H9 (cell line): ENCODE measurements at regions not wholly inside any gene's neighbourhood (a gene's known extent, or its start where the extent isn't known, plus 50 kb on each side); places are given as distances from the start of the nearest gene placed in this dataset.

Experiments
- DNase-seq: peaks from one replicate; pipeline ENCODE4 v3.0.0-alpha.2; 2017
- H2AFZ ChIP-seq: one replicate; pipeline ENCODE4 v1.6.1; 2013; ENCODE audit warnings: mild to moderate bottlenecking, low read length, control low read depth, moderate library complexity
- H2AK5ac ChIP-seq: 2 replicates; pipeline ENCODE4 v1.6.1; 2013; ENCODE audit warnings: low read length, control low read depth, mixed read lengths; ENCODE audit not compliant: insufficient read length
- H2BK120ac ChIP-seq: one replicate; pipeline ENCODE4 v1.6.1; 2013; ENCODE audit warnings: low read depth, mild to moderate bottlenecking, low read length, control low read depth, inconsistent platforms; ENCODE audit not compliant: poor library complexity, severe bottlenecking
- H2BK12ac ChIP-seq: 2 replicates; pipeline ENCODE4 v1.6.1; 2013; ENCODE audit warnings: low read length, control low read depth, mixed read lengths, low read depth; ENCODE audit not compliant: insufficient read length
- H2BK15ac ChIP-seq: 2 replicates; pipeline ENCODE4 v1.6.1; 2013; ENCODE audit warnings: low read depth, low read length, control low read depth
- H2BK20ac ChIP-seq: one replicate; pipeline ENCODE4 v1.6.1; 2013; ENCODE audit warnings: low read depth, mild to moderate bottlenecking, low read length, control low read depth, inconsistent platforms; ENCODE audit not compliant: poor library complexity, severe bottlenecking
- H2BK5ac ChIP-seq: 2 replicates; pipeline ENCODE4 v1.6.1; 2013; ENCODE audit warnings: low read length, control low read depth, mixed read lengths; ENCODE audit not compliant: insufficient read length
- H3K14ac ChIP-seq: 2 replicates; pipeline ENCODE4 v1.6.1; 2013; ENCODE audit warnings: low read length, control low read depth; ENCODE audit not compliant: insufficient read depth
- H3K18ac ChIP-seq: 2 replicates; pipeline ENCODE4 v1.6.1; 2013; ENCODE audit warnings: low read depth, mild to moderate bottlenecking, mixed read lengths, low read length, control low read depth; ENCODE audit not compliant: insufficient read length
- H3K23ac ChIP-seq: 2 replicates; pipeline ENCODE4 v1.6.1; 2013; ENCODE audit warnings: low read length, control low read depth, mixed read lengths, low read depth; ENCODE audit not compliant: insufficient read length
- H3K23me2 ChIP-seq: 2 replicates; pipeline ENCODE4 v1.6.1; 2013; ENCODE audit warnings: low read depth, mild to moderate bottlenecking, mixed read lengths, low read length, control low read depth; ENCODE audit not compliant: insufficient read length, poor library complexity, severe bottlenecking
- H3K27ac ChIP-seq: 2 replicates; pipeline ENCODE4 v1.5.1; 2013; ENCODE audit warnings: low read length, control low read depth, mixed read lengths, low read depth; ENCODE audit not compliant: insufficient read length
- H3K27me3 ChIP-seq: 2 replicates; pipeline ENCODE4 v1.6.1; 2013; ENCODE audit warnings: low read length, control low read depth, inconsistent platforms; ENCODE audit not compliant: insufficient read depth
- H3K4ac ChIP-seq: 2 replicates; pipeline ENCODE4 v1.6.1; 2013; ENCODE audit warnings: low read depth, mild to moderate bottlenecking, control low read depth, inconsistent platforms, low read length, moderate library complexity
- H3K4me1 ChIP-seq: 2 replicates; pipeline ENCODE4 v1.6.1; 2013; ENCODE audit warnings: low read length, control low read depth, inconsistent platforms; ENCODE audit not compliant: insufficient read depth
- H3K4me2 ChIP-seq: 2 replicates; pipeline ENCODE4 v1.6.1; 2013; ENCODE audit warnings: low read length, control low read depth, mixed read lengths; ENCODE audit not compliant: insufficient read length, insufficient read depth
- H3K56ac ChIP-seq: 2 replicates; pipeline ENCODE4 v1.6.1; 2013; ENCODE audit warnings: low read depth, mild to moderate bottlenecking, mixed read lengths, low read length, control low read depth; ENCODE audit not compliant: insufficient read length
- H3K79me1 ChIP-seq: 2 replicates; pipeline ENCODE4 v1.6.1; 2013; ENCODE audit warnings: low read depth, mild to moderate bottlenecking, moderate library complexity, low read length, control low read depth, inconsistent platforms; ENCODE audit not compliant: insufficient read depth, poor library complexity, severe bottlenecking
- H3K79me2 ChIP-seq: 2 replicates; pipeline ENCODE4 v1.6.1; 2013; ENCODE audit warnings: low read length, control low read depth, inconsistent platforms; ENCODE audit not compliant: insufficient read depth
- H3K9ac ChIP-seq: 2 replicates; pipeline ENCODE4 v1.6.1; 2013; ENCODE audit warnings: low read length, control low read depth, mixed read lengths; ENCODE audit not compliant: insufficient read length; ENCODE audit errors: extremely low read depth
- H3K9me3 ChIP-seq: one replicate; pipeline ENCODE4 v1.6.1; 2013; ENCODE audit warnings: low read depth, low read length, inconsistent platforms; ENCODE audit not compliant: control insufficient read depth
- H3T11ph ChIP-seq: one replicate; pipeline ENCODE4 v1.6.1; 2013; ENCODE audit warnings: mild to moderate bottlenecking, low read length, control low read depth, inconsistent platforms
- H4K20me1 ChIP-seq: one replicate; pipeline ENCODE4 v1.6.1; 2013; ENCODE audit not compliant: control insufficient read depth, insufficient read length, insufficient read depth
- H4K5ac ChIP-seq: 2 replicates; pipeline ENCODE4 v1.6.1; 2013; ENCODE audit warnings: low read depth, mild to moderate bottlenecking, mixed read lengths, low read length, control low read depth; ENCODE audit not compliant: insufficient read length
- H4K8ac ChIP-seq: replicated peaks from 2 replicates; pipeline ENCODE4 v1.6.1; 2013; ENCODE audit warnings: low read length, control low read depth, mixed read lengths, low read depth; ENCODE audit not compliant: insufficient read length
- H4K91ac ChIP-seq: 2 replicates; pipeline ENCODE4 v1.6.1; 2013; ENCODE audit warnings: low read depth, mild to moderate bottlenecking, moderate library complexity, mixed read lengths, low read length, control low read depth; ENCODE audit not compliant: insufficient read length
- H3K27ac Mint-ChIP-seq, 3 experiments: 2 replicates in 2 of 3; 3 replicates in 1 of 3; pipeline ENCODE4 v1.8.0; 2020 to 2021; ENCODE audit warnings: mixed read lengths in 3 of 3, mild to moderate bottlenecking in 1 of 3, moderate library complexity in 1 of 3
- H3K27me3 Mint-ChIP-seq: 2 replicates; pipeline ENCODE4 v1.8.0; 2021; ENCODE audit warnings: low read depth, mild to moderate bottlenecking, moderate library complexity, mixed read lengths
- H3K36me3 Mint-ChIP-seq, 3 experiments: 2 replicates in 2 of 3; 3 replicates in 1 of 3; pipeline ENCODE4 v1.8.0; 2020 to 2021; ENCODE audit warnings: low read depth in 3 of 3, mixed read lengths in 3 of 3; ENCODE audit not compliant: insufficient read depth in 1 of 3
- H3K4me1 Mint-ChIP-seq, 2 experiments: 2 replicates each; pipeline ENCODE4 v1.8.0; 2020; ENCODE audit warnings: mixed read lengths in 2 of 2
- H3K4me3 Mint-ChIP-seq, 2 experiments: 2 replicates in 1 of 2; 3 replicates in 1 of 2; pipeline ENCODE4 v1.8.0; 2020 to 2021; ENCODE audit warnings: mild to moderate bottlenecking in 2 of 2, mixed read lengths in 2 of 2, moderate library complexity in 1 of 2
- H3K9me3 Mint-ChIP-seq, 2 experiments: 2 replicates in 1 of 2; 3 replicates in 1 of 2; pipeline ENCODE4 v1.8.0; 2020; ENCODE audit warnings: mild to moderate bottlenecking in 2 of 2, mixed read lengths in 2 of 2, moderate library complexity in 1 of 2
- CTCF ChIP-seq: fragments of 200-600 bp; sonication (generic); conservative IDR thresholded peaks from 3 replicates; pipeline ENCODE4 v1.8.0; 2021; ENCODE audit warnings: antibody characterized with exemption, mild to moderate bottlenecking
- WGBS: extraction: QIAGEN DNeasy Blood & Tissue Kit; methylation state at CpG from one replicate; pipeline ENCODE4 v1.1.7; 2013; ENCODE audit warnings: missing lambda C conversion rate, low lambda C conversion rate, mixed read lengths; ENCODE audit not compliant: insufficient read length; ENCODE audit errors: extremely low coverage; 5-methylcytosine and 5-hydroxymethylcytosine counted together

GRCh38 chr13:90591927-90592268 is 755.6 kb upstream of the MIR17HG start:
- Mint-ChIP-seq H3K36me3 (peaks cover 0 to 12% (median 6%) of the 10 kb centered on the region in 3 experiments; a peak in 3 of 7 replicates), H3K27me3 (no peaks in the 10 kb centered on the region), H3K4me3 (no peak overlapping the region), H3K27ac (peak overlapping the region in 1 of 3 experiments; percentile 64; a peak in 1 of 7 replicates), H3K4me1 (peaks cover 0 to 6% of the 10 kb centered on the region in 2 experiments; a peak in 3 of 4 replicates), H3K9me3 (peaks cover 0 to 3% of the 10 kb centered on the region in 2 experiments; a peak in 1 of 5 replicates)
- H2BK120ac ChIP-seq = no peak overlapping the region
- peak; percentile 41 for DNase-seq
- no peak overlapping the region for H3T11ph ChIP-seq
- no peak overlapping the region for H3K4ac ChIP-seq
- no peak overlapping the region for H3K56ac ChIP-seq
- no peaks in the 10 kb centered on the region for H4K20me1 ChIP-seq
- no peak overlapping the region for H2BK12ac ChIP-seq
- H3K23ac ChIP-seq = no peak overlapping the region
- no peak overlapping the region for H3K27ac ChIP-seq
- no peak for TF ChIP-seq CTCF
- H3K14ac ChIP-seq = no peak overlapping the region
- H2BK5ac ChIP-seq = no peak overlapping the region
- no peak overlapping the region for H2AK5ac ChIP-seq
- peak overlapping the region; percentile 48 for H3K18ac ChIP-seq
- H3K27me3 ChIP-seq = no peaks in the 10 kb centered on the region
- no peaks in the 10 kb centered on the region for H3K79me2 ChIP-seq
- H3K79me1 ChIP-seq = no peaks in the 10 kb centered on the region
- H2AFZ ChIP-seq = no peak overlapping the region
- no peak overlapping the region for H2BK20ac ChIP-seq
- no peak overlapping the region for H4K5ac ChIP-seq
- H3K4me1 ChIP-seq = no peaks in the 10 kb centered on the region
- no peak overlapping the region for H4K8ac ChIP-seq
- WGBS = no CpG with 5 or more reads among the region's 2 CpGs
- no peak overlapping the region for H3K4me2 ChIP-seq
- H4K91ac ChIP-seq = no peak overlapping the region
- H3K23me2 ChIP-seq = no peaks in the 10 kb centered on the region
- no peaks in the 10 kb centered on the region for H3K9me3 ChIP-seq
- no peak overlapping the region for H2BK15ac ChIP-seq
- H3K9ac ChIP-seq = no peak overlapping the region
